K562 (cell line): ENCODE measurements at regions not wholly inside any gene's neighbourhood (a gene's known extent, or its start where the extent isn't known, plus 50 kb on each side); places are given as distances from the start of the nearest gene placed in this dataset.

ENCODE experiments used
- ATAC-seq: fragments of 200-7000 bp; cut with Tn5 transposase; 3 replicates; pipeline ENCODE4 v1.9.1; 2020; ENCODE audit warnings: moderate library complexity
- BruUV-seq: library from RNA; stranded (reverse); fragments of 400-500 nt; replicated peaks from 2 replicates; lab custom pipeline; 2021; lab: Mats Ljungman, UMichigan
- CTCF ChIA-PET: fragments of 300-600 bp; formaldehyde crosslinking; extraction: SDS; loops from one replicate; lab custom pipeline; 2021; ENCODE audit warnings: low intra/inter-chr PET ratio; lab: Yijun Ruan, JAX
- POLR2A ChIA-PET: fragments of 300-600, 350-650 bp; sonication (Branson Sonifier 250); formaldehyde crosslinking; extraction: SDS; loops from one replicate; lab custom pipeline; 2021; ENCODE audit warnings: antibody characterized with exemption, inconsistent platforms; lab: Yijun Ruan, JAX
- DNase-seq, 4 experiments: peaks; one replicate each; pipeline versions ENCODE4 v3.0.0 to v3.0.0-alpha.2; 2011 to 2018; ENCODE audit warnings: low spot score in 3 of 4, mixed read lengths in 3 of 4; ENCODE audit errors: extremely low read depth in 1 of 4
- FAIRE-seq: peaks from 2 replicates; lab custom pipeline; 2011; peaks lifted over from hg19 to GRCh38; lab: Jason Lieb, UNC
- H2AFZ ChIP-seq: 2 replicates; pipeline ENCODE4 v1.6.0; 2011; ENCODE audit warnings: low read depth, low read length, control low read depth, inconsistent platforms
- H3K27ac ChIP-seq: fragments of 200-600 bp; 3 replicates; pipeline ENCODE4 v1.8.0; 2011; ENCODE audit warnings: low read depth, mild to moderate bottlenecking, control low read depth, inconsistent platforms, low read length, moderate library complexity, mixed read lengths; ENCODE audit errors: extremely low read depth
- H3K27me3 ChIP-seq, 2 experiments: fragments of 300-600 bp in 1 of 2; 2 replicates in 1 of 2; 3 replicates in 1 of 2; pipeline versions ENCODE4 v1.6.0 to v1.8.0; 2011; ENCODE audit warnings: inconsistent platforms in 2 of 2, low read length in 2 of 2, mild to moderate bottlenecking in 1 of 2, mixed read lengths in 1 of 2, moderate library complexity in 1 of 2; ENCODE audit not compliant: control insufficient read depth in 2 of 2, insufficient read depth in 2 of 2
- H3K36me3 ChIP-seq: fragments of 300-600 bp; 3 replicates; pipeline ENCODE4 v1.8.0; 2011; ENCODE audit warnings: mild to moderate bottlenecking, low read length, inconsistent platforms; ENCODE audit not compliant: control insufficient read depth, insufficient read depth
- H3K4me1 ChIP-seq, 2 experiments: fragments of 200-600 bp in 1 of 2; replicated peaks in 1 of 2; 2 replicates in 1 of 2; 3 replicates in 1 of 2; pipeline versions ENCODE4 v1.5.1 to v1.8.0; 2011; ENCODE audit warnings: inconsistent platforms in 2 of 2, low read length in 2 of 2, mild to moderate bottlenecking in 1 of 2, mixed read lengths in 1 of 2, moderate library complexity in 1 of 2; ENCODE audit not compliant: control insufficient read depth in 2 of 2, insufficient read depth in 2 of 2
- H3K4me2 ChIP-seq: 2 replicates; pipeline ENCODE4 v1.6.1; 2011; ENCODE audit warnings: low read length, control low read depth, inconsistent platforms, mixed read lengths; ENCODE audit not compliant: insufficient read depth
- H3K4me3 ChIP-seq: fragments of 200-600 bp; sonication (generic), shearing (Covaris generic); 2 replicates; pipeline ENCODE4 v1.5.1; 2016; ENCODE audit warnings: control low read depth, inconsistent platforms
- H3K79me2 ChIP-seq: fragments of 200-600 bp; 3 replicates; pipeline ENCODE4 v1.8.0; 2011; ENCODE audit warnings: low read length, inconsistent platforms; ENCODE audit not compliant: control insufficient read depth, insufficient read depth
- H3K9ac ChIP-seq, 2 experiments: 2 replicates each; pipeline versions ENCODE4 v1.6.0 to v1.6.1; 2011; ENCODE audit warnings: low read depth in 2 of 2, low read length in 2 of 2, control low read depth in 1 of 2, inconsistent platforms in 1 of 2, mild to moderate bottlenecking in 1 of 2, mixed read lengths in 1 of 2; ENCODE audit not compliant: insufficient read depth in 1 of 2
- H3K9me1 ChIP-seq: one replicate; pipeline ENCODE4 v1.6.0; 2011; ENCODE audit warnings: inconsistent platforms, mild to moderate bottlenecking, low read length, moderate library complexity; ENCODE audit not compliant: control insufficient read depth, insufficient read depth
- H3K9me3 ChIP-seq: replicated peaks from 2 replicates; pipeline ENCODE4 v1.5.1; 2011; ENCODE audit warnings: low read depth, low read length, inconsistent platforms; ENCODE audit not compliant: control insufficient read depth, insufficient read depth
- H4K20me1 ChIP-seq: replicated peaks from 2 replicates; pipeline ENCODE4 v1.6.1; 2011; ENCODE audit warnings: low read length, inconsistent platforms, mixed read lengths; ENCODE audit not compliant: control insufficient read depth, insufficient read depth
- E2F6 ChIP-seq, 2 experiments: IDR thresholded peaks; 2 replicates each; pipeline ENCODE4 v1.6.1; 2011; ENCODE audit warnings: borderline replicate concordance in 1 of 2, control low read depth in 1 of 2, low read depth in 1 of 2, low read length in 1 of 2, mild to moderate bottlenecking in 1 of 2, mixed read lengths in 1 of 2, moderate library complexity in 1 of 2; ENCODE audit not compliant: insufficient read depth in 1 of 2, insufficient read length in 1 of 2, poor library complexity in 1 of 2, severe bottlenecking in 1 of 2; ENCODE audit errors: extremely low read depth in 1 of 2
- FOS ChIP-seq: IDR thresholded peaks from 3 replicates; pipeline ENCODE4 v1.6.1; 2011; ENCODE audit not compliant: insufficient read length; ENCODE audit errors: extremely low read depth
- GABPA ChIP-seq: fragments of 200-800 bp; sonication (Bioruptor generic); conservative IDR thresholded peaks from 2 replicates; pipeline ENCODE4 v1.6.1; 2016; ENCODE audit warnings: low read depth, missing genetic modification characterization, missing compliant biosample characterization
- HMGN3 ChIP-seq: IDR thresholded peaks from 2 replicates; pipeline ENCODE4 v1.6.1; 2011; ENCODE audit warnings: borderline replicate concordance, low read depth, mild to moderate bottlenecking, mixed read lengths, low read length; ENCODE audit not compliant: insufficient read length; ENCODE audit errors: extremely low read depth
- MNT ChIP-seq, 2 experiments: fragments of 450-650 bp; conservative IDR thresholded peaks; 2 replicates each; pipeline ENCODE4 v1.6.1; 2017; ENCODE audit warnings: mild to moderate bottlenecking in 2 of 2, moderate library complexity in 2 of 2
- PPARD ChIP-seq: fragments of 250-450 bp; sonication (Bioruptor Pico); IDR thresholded peaks from 2 replicates; pipeline ENCODE4 v1.8.0; 2022; ENCODE audit warnings: inconsistent platforms, mild to moderate bottlenecking, moderate library complexity
- SMAD2 ChIP-seq: fragments of 150-350 bp; IDR thresholded peaks from 2 replicates; pipeline ENCODE4 v1.6.1; 2014; ENCODE audit warnings: low read depth, mild to moderate bottlenecking, low read length
- ZC3H11A ChIP-seq: IDR thresholded peaks from 2 replicates; pipeline ENCODE4 v1.6.1; 2012; ENCODE audit warnings: low read depth, low read length, improper control_type of control experiment
- ZEB2 ChIP-seq: fragments of 450-650 bp; IDR thresholded peaks from 2 replicates; pipeline ENCODE4 v1.6.1; 2016
- ZNF133 ChIP-seq: fragments of 250-450 bp; sonication (Bioruptor Pico); IDR thresholded peaks from 2 replicates; pipeline ENCODE4 v1.4.0; 2020; ENCODE audit warnings: mild to moderate bottlenecking
- ZNF584 ChIP-seq: fragments of 200-800 bp; sonication (Bioruptor generic); IDR thresholded peaks from 2 replicates; pipeline ENCODE4 v1.6.1; 2016; ENCODE audit warnings: low read depth, mild to moderate bottlenecking, missing genetic modification characterization, missing compliant biosample characterization
- ZNF778 ChIP-seq: fragments of 450-650 bp; formaldehyde crosslinking; IDR thresholded peaks from 2 replicates; pipeline ENCODE4 v1.4.0; 2020; ENCODE audit warnings: mild to moderate bottlenecking, moderate library complexity
- WGBS: fragments of 100-300 bp; shearing (Covaris generic); methylation state at CpG from one replicate; pipeline ENCODE4 v1.1.6; 2016; ENCODE audit warnings: low coverage, mixed read lengths; ENCODE audit not compliant: insufficient coverage; ENCODE audit errors: missing lambda C conversion rate; 5-methylcytosine and 5-hydroxymethylcytosine counted together
- in situ Hi-C: fragments of 300-500 bp; cut with MboI; formaldehyde crosslinking; loops from 4 replicates; pipeline ENCODE4 v1.15.0; 2018; ENCODE audit warnings: inconsistent platforms, mixed read lengths
- intact Hi-C: fragments of 100-400 bp; cut with micrococcal nuclease; formaldehyde crosslinking; loops from 2 replicates; pipeline ENCODE4 v1.14.2; 2022
- TF ChIP-seq, protein P1 (sequence below): fragments of 250-450 bp; sonication (Bioruptor Pico); IDR thresholded peaks from 2 replicates; pipeline ENCODE4 v1.8.0; 2022; ENCODE audit warnings: inconsistent platforms, mild to moderate bottlenecking, moderate library complexity, borderline replicate concordance

- Histone ChIP-seq H3K27me3 (no peaks in the 10 kb centered on the region), H3K9me3 (no peaks in the 10 kb centered on the region), H3K27ac (no peak overlapping the region), H3K4me3 (no peak overlapping the region), H3K36me3 (no peaks in the 10 kb centered on the region), H3K9ac (no peak overlapping the region), H3K4me2 (no peak overlapping the region), H2AFZ (no peak overlapping the region)
- POLR2A ChIA-PET = no interaction called here
- in situ Hi-C loops = no loop called here
- intact Hi-C loops = no loop called here
- FAIRE-seq = no peak
- TF ChIP-seq ZNF584 (CRISPR knock-in tag) (no peak), FOS (no peak), ZEB2 (no peak), SMAD2 (no peak), MNT (conservative IDR thresholded peaks at IDR 0.05) (no peak), HMGN3 (no peak), ZNF778 (no peak), ZNF133 (CRISPR knock-in tag) (no peak), E2F6 (IDR thresholded peaks at IDR 0.05; ENCODE audit: borderline replicate concordance in 1 of 2, extremely low read depth in 1 of 2, insufficient read depth in 1 of 2, insufficient read length in 1 of 2, low read depth in 1 of 2, low read length in 1 of 2, poor library complexity in 1 of 2, severe bottlenecking in 1 of 2) (no peak), ZC3H11A (no peak), GABPA (tag) (no peak), PPARD (CRISPR knock-in tag) (no peak)
- TF ChIP-seq, protein P1, sequence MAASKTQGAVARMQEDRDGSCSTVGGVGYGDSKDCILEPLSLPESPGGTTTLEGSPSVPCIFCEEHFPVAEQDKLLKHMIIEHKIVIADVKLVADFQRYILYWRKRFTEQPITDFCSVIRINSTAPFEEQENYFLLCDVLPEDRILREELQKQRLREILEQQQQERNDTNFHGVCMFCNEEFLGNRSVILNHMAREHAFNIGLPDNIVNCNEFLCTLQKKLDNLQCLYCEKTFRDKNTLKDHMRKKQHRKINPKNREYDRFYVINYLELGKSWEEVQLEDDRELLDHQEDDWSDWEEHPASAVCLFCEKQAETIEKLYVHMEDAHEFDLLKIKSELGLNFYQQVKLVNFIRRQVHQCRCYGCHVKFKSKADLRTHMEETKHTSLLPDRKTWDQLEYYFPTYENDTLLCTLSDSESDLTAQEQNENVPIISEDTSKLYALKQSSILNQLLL (CRISPR knock-in tag) = no peak
- TF ChIP-seq, all 486 proteins: peak for 0
- CTCF ChIA-PET = no interaction called here
- Histone ChIP-seq H4K20me1 (no peaks in the 10 kb centered on the region), H3K79me2 (no peaks in the 10 kb centered on the region), H3K4me1 (no peaks in the 10 kb centered on the region), H3K9me1 (no peaks in the 10 kb centered on the region)
- no peak for DNase-seq
- WGBS = 0% methylated on average over 7 of the region's 7 CpGs
- ATAC-seq = no peak
- no TSS peak for BruUV-seq
Observed at GRCh38 chr12:125688223-125688622, 623.0 kb downstream of the AACS start.
